GM19328 (cell line): ENCODE measurements at regions not wholly inside any gene's neighbourhood (a gene's known extent, or its start where the extent isn't known, plus 50 kb on each side); places are given as distances from the start of the nearest gene placed in this dataset.

Experiments used
- ATAC-seq: cut with Tn5 transposase; IDR thresholded peaks from one replicate; pipeline ENCODE4 v1.9.1; 2021; ENCODE audit warnings: mild to moderate bottlenecking, moderate library complexity; ENCODE audit not compliant: unreplicated experiment

DNA sequence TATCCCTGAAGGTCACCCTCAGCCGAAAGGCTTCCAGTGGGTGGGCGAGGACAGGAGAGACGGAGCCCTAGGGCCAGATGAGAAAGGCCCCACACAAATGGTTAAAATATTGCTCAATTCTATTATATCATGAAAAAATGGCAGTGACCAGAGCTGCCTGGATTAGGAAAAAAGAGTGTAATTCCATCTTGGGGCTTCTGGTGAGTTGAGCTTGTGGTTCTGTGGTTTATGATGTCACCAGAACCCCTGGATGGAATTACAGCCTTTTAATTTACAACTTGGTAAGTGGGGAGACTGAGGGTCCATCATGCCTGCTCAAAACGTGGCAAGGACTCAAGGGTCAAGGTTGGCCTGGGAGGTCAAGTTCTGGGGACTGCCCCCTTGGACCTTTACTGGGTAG, 55.5 kb upstream of the STC2 start:
- no peak for ATAC-seq

DNA sequence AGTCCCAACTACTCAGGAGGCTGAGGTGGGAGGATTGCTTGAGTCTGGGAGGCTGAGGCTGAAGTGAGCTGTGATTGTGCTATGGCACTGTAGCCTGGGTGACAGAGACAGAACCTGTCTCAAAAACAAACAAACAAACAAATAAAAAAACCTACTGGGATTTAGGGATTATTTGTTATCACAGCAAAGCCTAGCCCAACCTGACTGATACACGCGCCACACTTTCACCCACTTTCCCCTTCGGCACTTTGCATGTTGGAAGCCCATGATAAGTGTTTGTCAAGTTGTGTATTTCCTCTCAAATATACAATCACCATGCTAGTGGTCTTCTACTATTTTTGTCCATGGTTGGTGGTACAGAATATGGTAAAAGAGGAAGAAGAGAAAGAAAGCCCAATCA, 50.5 kb upstream of the STC2 start:
- ATAC-seq, result no peak
